Stomach smooth muscle (tissue), 2 donors: ENCODE measurements at regions not wholly inside any gene's neighbourhood (a gene's known extent, or its start where the extent isn't known, plus 50 kb on each side); places are given as distances from the start of the nearest gene placed in this dataset.
"Not testable (repeated sequence)": the region's sequence is repeated elsewhere in the genome, so short reads cannot be mapped to it uniquely, and the experiment has no call there.

Source experiments
- H3K27ac ChIP-seq: one replicate; pipeline ENCODE4 v1.7.0; 2013; ENCODE audit warnings: mild to moderate bottlenecking, low read length, inconsistent platforms
- H3K27me3 ChIP-seq, 2 donors: one replicate each; pipeline ENCODE4 v1.7.0; 2013; ENCODE audit warnings: low read length in 2 of 2; ENCODE audit not compliant: insufficient read depth in 2 of 2, control insufficient read depth in 1 of 2
- H3K36me3 ChIP-seq, 2 donors: one replicate each; pipeline ENCODE4 v1.7.0; 2013; ENCODE audit warnings: low read length in 2 of 2; ENCODE audit not compliant: control insufficient read depth in 2 of 2, insufficient read depth in 2 of 2
- H3K4me1 ChIP-seq: one replicate; pipeline ENCODE4 v1.7.0; 2013; ENCODE audit warnings: low read length; ENCODE audit not compliant: control insufficient read depth, insufficient read depth
- H3K4me3 ChIP-seq, 2 donors: one replicate each; pipeline ENCODE4 v1.7.0; 2013; ENCODE audit warnings: low read length in 2 of 2
- H3K9ac ChIP-seq, 2 donors: one replicate each; pipeline ENCODE4 v1.7.0; 2013; ENCODE audit warnings: low read length in 2 of 2, mild to moderate bottlenecking in 1 of 2
- H3K9me3 ChIP-seq, 2 donors: one replicate each; pipeline ENCODE4 v1.7.0; 2013; ENCODE audit warnings: low read length in 2 of 2; ENCODE audit not compliant: control insufficient read depth in 2 of 2
- donor health status: healthy.
- donor health status: Pancreatic carcinoma.

DNA sequence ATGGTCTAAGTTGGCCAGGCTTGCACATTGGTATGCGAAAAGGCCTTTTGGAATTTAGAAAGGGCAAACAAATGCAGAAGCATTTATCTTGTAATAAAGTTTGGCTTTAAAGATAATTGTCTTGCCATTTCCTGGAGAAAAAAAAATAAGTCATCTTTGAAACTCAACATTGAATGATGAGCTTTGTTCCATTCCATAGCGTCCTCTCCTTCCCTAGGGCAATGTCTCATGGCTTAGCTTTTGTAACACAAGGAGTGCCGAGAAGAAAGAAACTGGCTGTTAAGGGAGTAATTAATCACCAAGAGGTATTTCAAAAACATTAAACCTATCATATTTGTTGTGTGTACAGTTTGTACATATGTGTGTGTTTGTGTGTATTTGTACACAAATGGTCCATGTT is 372.3 kb downstream of the NPIPA8 start:
- peaks cover 3 to 4% of the 10 kb centered on the region in 2 donors for H3K9me3 ChIP-seq
- no peak overlapping the region for H3K4me3 ChIP-seq
- H3K27me3 ChIP-seq, result no peaks in the 10 kb centered on the region
- H3K27ac ChIP-seq, result no peak overlapping the region
- no peak overlapping the region for H3K9ac ChIP-seq
- H3K4me1 ChIP-seq, result no peaks in the 10 kb centered on the region
- H3K36me3 ChIP-seq, result no peaks in the 10 kb centered on the region

DNA sequence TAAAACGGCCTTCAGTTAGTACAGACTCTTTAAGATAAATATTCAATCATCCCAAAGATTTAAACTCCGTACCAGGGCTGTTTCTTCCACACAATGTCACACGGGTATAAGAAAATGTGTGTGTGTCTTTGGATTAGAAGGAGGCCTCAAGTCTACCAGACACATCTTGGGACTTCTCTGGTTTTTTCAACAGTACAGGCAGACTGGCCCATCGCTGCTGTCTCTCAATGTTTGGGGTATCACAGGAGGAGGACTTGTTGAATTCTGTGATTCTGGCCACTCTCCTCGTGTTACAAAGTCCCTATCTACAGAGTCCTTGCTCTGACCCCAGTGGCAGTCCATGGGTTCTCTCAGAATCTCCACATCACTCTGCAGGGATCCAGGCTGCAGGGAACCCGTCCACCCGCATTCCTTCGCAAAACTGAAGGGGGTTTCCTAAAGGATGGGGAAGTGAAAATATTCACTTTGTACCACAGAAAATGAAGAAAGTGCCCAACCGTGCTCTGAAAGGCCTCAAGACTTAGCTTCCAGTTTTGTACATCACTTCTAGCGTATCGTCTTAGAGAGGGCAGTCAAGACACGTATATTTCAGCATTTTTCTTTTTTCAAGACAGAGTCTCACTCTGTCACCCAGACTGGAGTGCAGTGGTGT is 373.2 kb downstream of the NPIPA8 start:
- no peak overlapping the region for H3K9ac ChIP-seq

DNA sequence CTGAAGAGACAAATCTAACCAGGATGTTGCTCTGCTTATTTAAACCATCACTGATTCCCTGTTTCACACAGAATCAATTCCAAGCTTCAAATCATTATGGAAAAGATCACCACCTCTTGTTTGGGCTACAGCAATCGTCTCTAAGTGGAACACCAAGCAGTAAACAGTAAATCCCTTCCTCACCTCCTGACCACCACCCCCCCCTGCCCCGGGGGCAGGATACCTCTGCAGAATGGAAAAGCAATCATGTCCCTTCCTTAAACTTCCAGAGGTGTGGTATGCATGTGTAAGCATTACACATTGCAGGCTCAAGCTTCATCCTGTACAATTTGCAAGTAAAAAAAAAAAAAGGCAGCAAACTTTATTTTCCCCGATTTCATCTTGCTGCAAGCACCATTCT is 373.8 kb downstream of the NPIPA8 start:
- Histone ChIP-seq H3K4me1 (no peaks in the 10 kb centered on the region), H3K27me3 (no peaks in the 10 kb centered on the region), H3K9me3 (peaks cover 5% of the 10 kb centered on the region in 2 donors), H3K27ac (no peak overlapping the region), H3K36me3 (no peaks in the 10 kb centered on the region), H3K4me3 (no peak overlapping the region), H3K9ac (no peak overlapping the region)

More for the DNA sequence above, 373.2 kb downstream of the NPIPA8 start:
- H3K9me3 ChIP-seq, result peaks cover 3 to 5% of the 10 kb centered on the region in 2 donors
- no peaks in the 10 kb centered on the region for H3K27me3 ChIP-seq
- H3K4me3 ChIP-seq, result no peak overlapping the region
- no peaks in the 10 kb centered on the region for H3K4me1 ChIP-seq
- no peak overlapping the region for H3K27ac ChIP-seq
- H3K36me3 ChIP-seq, result no peaks in the 10 kb centered on the region

DNA sequence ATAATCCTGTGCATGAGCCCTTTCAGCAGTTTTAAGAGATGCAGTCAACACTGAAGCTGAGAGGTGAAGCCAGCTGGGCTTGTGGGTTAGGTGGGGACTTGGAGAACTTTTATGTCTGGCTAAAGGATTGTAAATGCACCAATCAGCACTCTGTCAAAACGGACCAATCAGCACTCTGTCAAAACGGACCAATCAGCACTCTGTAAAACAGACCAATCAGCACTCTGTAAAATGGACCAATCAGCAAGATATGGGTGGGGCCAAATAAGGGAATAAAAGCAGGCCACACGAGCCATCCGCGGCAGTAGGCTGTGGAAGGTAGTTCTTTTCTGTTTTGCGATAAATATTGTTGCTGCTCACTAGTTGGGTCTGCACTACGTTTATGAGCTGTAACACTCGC is 374.7 kb downstream of the NPIPA8 start:
- H3K36me3 ChIP-seq, H3K4me3 ChIP-seq, H3K9me3 ChIP-seq, H3K4me1 ChIP-seq, H3K27me3 ChIP-seq, H3K27ac ChIP-seq, H3K9ac ChIP-seq: not testable (repeated sequence)

DNA sequence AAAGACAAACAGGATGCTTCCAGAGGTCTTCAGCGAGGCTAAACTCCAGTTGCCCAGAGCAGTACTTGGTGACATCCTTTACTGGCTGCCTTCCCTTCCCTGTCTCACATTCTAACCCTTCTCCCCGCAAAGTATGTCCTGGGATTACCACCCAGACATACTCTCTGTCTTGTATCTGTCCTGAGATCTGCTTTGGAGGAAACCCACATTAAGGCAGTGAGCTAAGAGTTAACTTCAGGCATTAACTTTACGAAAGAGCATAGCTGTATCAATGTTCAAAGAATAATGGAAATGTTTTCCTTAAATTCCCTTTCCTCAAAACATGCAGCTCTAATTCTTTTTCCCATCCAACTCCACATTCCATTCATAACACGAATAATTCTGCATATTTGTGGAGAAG is 385.2 kb downstream of the NPIPA8 start:
- H3K9me3 ChIP-seq, result no peaks in the 10 kb centered on the region
- no peak overlapping the region for H3K9ac ChIP-seq
- no peaks in the 10 kb centered on the region for H3K4me1 ChIP-seq
- H3K36me3 ChIP-seq, result no peaks in the 10 kb centered on the region
- no peak overlapping the region for H3K4me3 ChIP-seq
- no peaks in the 10 kb centered on the region for H3K27me3 ChIP-seq
- no peak overlapping the region for H3K27ac ChIP-seq

DNA sequence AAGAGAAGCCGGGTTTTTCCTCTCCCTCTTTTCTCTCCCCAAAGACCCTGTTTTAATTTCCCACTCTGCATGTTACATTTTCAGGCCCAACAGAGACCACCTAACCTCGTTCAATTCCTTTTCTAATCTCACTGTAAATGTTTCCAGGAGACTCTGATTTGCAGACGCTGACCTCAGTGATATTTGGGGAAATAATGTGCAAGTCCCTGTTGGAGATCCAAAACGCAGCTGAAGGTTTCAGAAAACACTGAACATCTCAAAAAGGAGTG is 386.6 kb downstream of the NPIPA8 start:
- Histone ChIP-seq H3K27ac (no peak overlapping the region), H3K4me3 (no peak overlapping the region), H3K27me3 (no peaks in the 10 kb centered on the region), H3K4me1 (no peaks in the 10 kb centered on the region), H3K9ac (no peak overlapping the region), H3K9me3 (no peaks in the 10 kb centered on the region), H3K36me3 (no peaks in the 10 kb centered on the region)

DNA sequence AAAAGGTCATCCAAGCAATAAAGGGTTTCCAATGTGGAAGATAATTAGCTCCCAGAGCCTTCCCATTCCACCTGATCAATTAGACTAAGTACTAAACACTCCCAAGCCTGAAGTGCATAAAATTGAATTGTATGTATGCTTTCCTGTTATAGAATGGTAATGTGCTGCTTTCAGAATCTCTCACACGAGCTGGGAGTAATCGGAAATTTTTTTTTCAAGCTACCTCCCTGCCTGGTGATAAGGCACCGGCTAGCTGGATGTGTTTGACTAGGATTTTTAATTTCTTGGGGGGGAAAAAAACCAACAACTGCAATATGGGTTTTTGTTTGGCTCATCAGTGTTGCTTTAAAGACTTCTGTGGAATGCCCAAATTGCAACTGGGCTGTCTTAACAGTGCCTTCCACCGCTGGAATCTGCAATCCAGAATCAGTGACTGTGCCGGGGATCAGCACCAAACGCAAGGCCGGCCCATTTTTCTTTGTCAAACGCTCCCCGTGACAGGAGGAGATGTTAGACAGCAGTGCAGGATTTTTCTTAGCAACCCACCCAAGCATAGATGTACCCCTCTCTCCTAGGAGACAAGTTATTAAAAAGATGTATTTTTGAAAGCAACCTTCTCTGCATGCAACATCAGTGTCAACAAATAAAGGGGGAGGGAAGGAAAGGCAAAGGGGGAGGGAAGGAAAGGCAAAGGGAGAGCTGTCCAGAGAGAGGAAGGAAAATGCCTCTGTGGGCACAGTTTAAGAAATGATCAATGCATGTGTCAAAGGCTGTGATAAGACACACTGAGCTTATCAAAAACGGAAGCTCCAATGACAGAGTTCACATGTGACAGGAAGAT is 387.2 kb downstream of the NPIPA8 start:
- Histone ChIP-seq H3K36me3 (no peaks in the 10 kb centered on the region), H3K9me3 (no peaks in the 10 kb centered on the region), H3K27me3 (no peaks in the 10 kb centered on the region), H3K9ac (no peak overlapping the region), H3K4me3 (no peak overlapping the region), H3K27ac (no peak overlapping the region), H3K4me1 (no peaks in the 10 kb centered on the region)

- no peaks in the 10 kb centered on the region for H3K9me3 ChIP-seq
- no peak overlapping the region for H3K9ac ChIP-seq
- no peaks in the 10 kb centered on the region for H3K4me1 ChIP-seq
- H3K36me3 ChIP-seq, result no peaks in the 10 kb centered on the region
- H3K27me3 ChIP-seq, result no peaks in the 10 kb centered on the region
- no peak overlapping the region for H3K27ac ChIP-seq
- no peak overlapping the region for H3K4me3 ChIP-seq
Observed at GRCh38 chr16:17947637-17948036, 388.9 kb downstream of the NPIPA8 start.

GRCh38 chr16:17947165-17947564 is 389.4 kb downstream of the NPIPA8 start:
- Histone ChIP-seq H3K4me3 (no peak overlapping the region), H3K9ac (no peak overlapping the region), H3K9me3 (no peaks in the 10 kb centered on the region), H3K4me1 (no peaks in the 10 kb centered on the region), H3K27ac (no peak overlapping the region), H3K27me3 (no peaks in the 10 kb centered on the region), H3K36me3 (no peaks in the 10 kb centered on the region)

DNA sequence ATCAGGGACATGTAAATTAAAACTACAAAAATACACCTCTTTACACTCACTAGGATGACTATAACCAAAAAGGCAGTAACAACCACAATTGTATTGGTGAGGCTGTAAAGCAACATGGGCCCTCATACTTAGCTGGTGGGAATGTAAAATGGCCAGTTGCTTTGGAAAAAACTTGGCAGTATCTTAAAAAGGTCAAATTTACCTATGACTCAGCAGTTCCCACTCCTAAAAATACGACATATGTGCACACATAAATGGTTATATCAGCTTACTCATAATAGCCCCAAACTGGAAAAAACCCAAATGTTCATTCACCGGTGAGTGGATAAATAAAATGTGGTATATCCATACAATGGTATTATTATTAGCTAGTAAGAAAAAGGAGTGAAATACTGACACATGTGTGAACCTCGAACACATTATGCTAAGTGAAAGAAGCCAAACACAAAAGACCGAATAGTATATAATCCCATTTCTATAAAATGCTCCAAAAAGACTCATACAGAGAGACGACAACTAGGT is 391.4 kb downstream of the NPIPA8 start:
- Histone ChIP-seq H3K4me1 (no peaks in the 10 kb centered on the region), H3K36me3 (no peaks in the 10 kb centered on the region), H3K4me3 (no peak overlapping the region), H3K27ac (no peak overlapping the region), H3K27me3 (no peaks in the 10 kb centered on the region), H3K9ac (no peak overlapping the region), H3K9me3 (no peaks in the 10 kb centered on the region)

DNA sequence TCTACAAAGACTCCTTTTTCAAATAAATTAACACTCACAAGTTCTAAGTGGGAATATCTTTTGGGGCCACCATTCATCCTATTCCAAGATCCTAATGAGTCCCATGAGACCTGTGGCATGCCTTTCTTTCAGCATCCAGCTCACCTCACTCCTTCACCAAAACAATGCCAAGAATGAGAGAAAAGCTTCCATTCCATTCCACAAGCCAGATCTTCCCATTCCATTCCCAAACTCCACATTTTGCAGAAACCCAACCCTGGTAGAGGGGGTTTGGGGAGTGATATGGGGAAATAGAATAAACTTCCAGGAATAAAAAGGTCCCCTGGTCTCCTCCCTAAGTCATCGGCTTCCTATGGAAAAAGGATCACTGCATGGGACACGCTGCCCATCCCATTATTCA is 392.2 kb downstream of the NPIPA8 start:
- Histone ChIP-seq H3K9ac (no peak overlapping the region), H3K36me3 (no peaks in the 10 kb centered on the region), H3K4me1 (no peaks in the 10 kb centered on the region), H3K27ac (no peak overlapping the region), H3K9me3 (no peaks in the 10 kb centered on the region), H3K27me3 (no peaks in the 10 kb centered on the region), H3K4me3 (no peak overlapping the region)
